GM12892 (cell line): ENCODE measurements at regions not wholly inside any gene's neighbourhood (a gene's known extent, or its start where the extent isn't known, plus 50 kb on each side); places are given as distances from the start of the nearest gene placed in this dataset.

Experiments
- POLR2AphosphoS5 ChIP-seq: IDR thresholded peaks from 2 replicates; pipeline ENCODE4 v1.6.1; 2011; ENCODE audit warnings: low read depth, low read length, control low read depth
- TAF1 ChIP-seq: IDR thresholded peaks from 2 replicates; pipeline ENCODE4 v1.6.1; 2011; ENCODE audit warnings: low read depth, mild to moderate bottlenecking, control low read depth, low read length, borderline replicate concordance

DNA sequence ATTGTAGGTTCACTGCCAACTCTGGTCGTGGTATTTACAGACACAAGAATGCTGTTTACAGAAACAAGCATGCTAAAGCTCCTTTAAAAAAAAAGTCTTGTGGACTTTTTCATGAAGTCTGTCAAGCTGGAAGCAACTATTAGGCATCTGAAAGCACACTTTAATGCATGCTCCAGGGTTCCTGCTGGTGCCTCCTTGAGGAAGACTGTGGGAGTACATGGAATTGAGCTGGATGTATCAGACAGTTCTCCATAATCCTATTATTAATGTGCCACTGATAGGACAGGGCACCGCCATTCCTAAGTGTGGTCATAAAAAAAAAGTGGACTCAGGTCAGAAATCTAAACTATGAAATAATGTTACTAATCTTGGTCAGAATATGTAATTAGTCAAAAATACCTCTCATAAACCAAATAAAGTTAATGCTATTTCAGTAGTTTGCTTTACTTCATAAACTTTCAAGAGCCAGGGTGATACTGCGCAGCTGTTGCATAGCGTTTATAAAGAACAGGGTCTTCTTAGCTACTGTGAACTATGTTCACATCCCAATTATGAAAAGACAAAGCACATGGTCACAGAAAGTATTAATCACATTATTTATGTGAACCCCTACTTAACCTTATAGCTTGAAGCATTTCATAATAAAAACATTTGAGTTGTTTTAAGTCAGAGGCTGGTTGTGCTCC is 390.8 kb upstream of the PTGER4 start:
- TF ChIP-seq TAF1 = no peak
- TF ChIP-seq POLR2AphosphoS5 = no peak
